LNCAP (cell line): ENCODE measurements at regions not wholly inside any gene's neighbourhood (a gene's known extent, or its start where the extent isn't known, plus 50 kb on each side); places are given as distances from the start of the nearest gene placed in this dataset.

Experiments
- CTCF ChIP-seq: fragments of 450-650 bp; IDR thresholded peaks from 2 replicates; pipeline ENCODE4 v1.5.1; 2017; ENCODE audit warnings: mild to moderate bottlenecking

GRCh38 chr1:55617288-55617982, 402.3 kb upstream of the USP24 start:
- TF ChIP-seq CTCF: no peak

GRCh38 chr1:55612988-55613387, 397.8 kb upstream of the USP24 start:
- TF ChIP-seq CTCF: no peak

- TF ChIP-seq CTCF: no peak
Measured at GRCh38 chr1:55611123-55611522, 396.0 kb upstream of the USP24 start.

- no peak for TF ChIP-seq CTCF
Measured at GRCh38 chr1:55610203-55610602, 395.0 kb upstream of the USP24 start.

GRCh38 chr1:55609630-55610029, 394.5 kb upstream of the USP24 start:
- no peak for TF ChIP-seq CTCF

GRCh38 chr1:55605155-55605554, 390.0 kb upstream of the USP24 start:
- no peak for TF ChIP-seq CTCF

- no peak for TF ChIP-seq CTCF
Measured at GRCh38 chr1:55604749-55605148, 389.6 kb upstream of the USP24 start.

- no peak for TF ChIP-seq CTCF
Measured at GRCh38 chr1:55604179-55604578, 389.0 kb upstream of the USP24 start.
